ENCODE measurements at regions not wholly inside any gene's neighbourhood (a gene's known extent, or its start where the extent isn't known, plus 50 kb on each side); places are given as distances from the start of the nearest gene placed in this dataset.
"Not testable (repeated sequence)": the region's sequence is repeated elsewhere in the genome, so short reads cannot be mapped to it uniquely, and the experiment has no call there.

DNA sequence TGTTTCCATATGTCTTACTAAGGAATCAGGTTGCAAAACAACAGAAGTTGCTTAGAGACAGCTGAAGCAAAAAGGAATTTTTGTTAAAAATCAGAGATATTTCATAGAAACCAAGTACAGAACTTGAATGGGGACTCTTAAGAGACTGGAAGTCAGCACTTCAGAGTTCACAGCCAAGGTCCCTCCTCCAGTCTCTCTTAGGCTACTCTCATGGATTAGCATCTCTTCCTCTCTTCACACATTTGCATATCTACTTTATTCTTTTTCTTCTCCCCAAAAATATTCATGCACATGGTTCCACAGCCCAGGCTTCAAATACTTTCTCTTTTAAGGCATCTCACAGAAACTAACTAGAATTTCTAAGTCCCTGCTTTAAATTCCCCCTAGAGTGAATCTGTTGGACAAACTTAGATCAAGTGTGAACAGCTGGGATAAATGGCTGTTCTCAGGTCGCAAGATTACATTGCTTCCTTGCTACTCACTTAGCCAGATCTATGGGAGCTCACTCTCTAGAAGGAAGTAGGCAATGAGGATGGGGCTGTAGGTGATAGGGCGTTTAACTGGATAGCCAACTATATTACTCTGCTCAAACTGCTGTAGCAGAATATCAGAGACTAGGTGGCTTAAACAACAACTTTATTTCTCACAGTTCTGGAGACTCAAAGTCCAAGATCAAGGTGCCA, 73.7 kb upstream of the GALNT7 start:
- no peaks in the 10 kb centered on the region for H3K4me1 ChIP-seq
- H3K36me3 Mint-ChIP-seq = peaks cover 3% of the 10 kb centered on the region
- H3K79me2 ChIP-seq (ENCODE audit: low read depth) = no peaks in the 10 kb centered on the region
- no peak for TF ChIP-seq EZH2 (IDR thresholded peaks at IDR 0.05)
- no peak for TF ChIP-seq EZH2phosphoT487 (IDR thresholded peaks at IDR 0.05)
- TF ChIP-seq, protein P1, sequence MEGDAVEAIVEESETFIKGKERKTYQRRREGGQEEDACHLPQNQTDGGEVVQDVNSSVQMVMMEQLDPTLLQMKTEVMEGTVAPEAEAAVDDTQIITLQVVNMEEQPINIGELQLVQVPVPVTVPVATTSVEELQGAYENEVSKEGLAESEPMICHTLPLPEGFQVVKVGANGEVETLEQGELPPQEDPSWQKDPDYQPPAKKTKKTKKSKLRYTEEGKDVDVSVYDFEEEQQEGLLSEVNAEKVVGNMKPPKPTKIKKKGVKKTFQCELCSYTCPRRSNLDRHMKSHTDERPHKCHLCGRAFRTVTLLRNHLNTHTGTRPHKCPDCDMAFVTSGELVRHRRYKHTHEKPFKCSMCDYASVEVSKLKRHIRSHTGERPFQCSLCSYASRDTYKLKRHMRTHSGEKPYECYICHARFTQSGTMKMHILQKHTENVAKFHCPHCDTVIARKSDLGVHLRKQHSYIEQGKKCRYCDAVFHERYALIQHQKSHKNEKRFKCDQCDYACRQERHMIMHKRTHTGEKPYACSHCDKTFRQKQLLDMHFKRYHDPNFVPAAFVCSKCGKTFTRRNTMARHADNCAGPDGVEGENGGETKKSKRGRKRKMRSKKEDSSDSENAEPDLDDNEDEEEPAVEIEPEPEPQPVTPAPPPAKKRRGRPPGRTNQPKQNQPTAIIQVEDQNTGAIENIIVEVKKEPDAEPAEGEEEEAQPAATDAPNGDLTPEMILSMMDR (IDR thresholded peaks at IDR 0.05) = no peak
- H3F3A ChIP-seq (ENCODE audit: low read depth) = no peaks in the 10 kb centered on the region
- H3K36me3 ChIP-seq = no peaks in the 10 kb centered on the region
- no peak overlapping the region for H3K27ac ChIP-seq
- H3K9me3 ChIP-seq (ENCODE audit: low read depth) = no peaks in the 10 kb centered on the region
- no peaks in the 10 kb centered on the region for H3K4me1 Mint-ChIP-seq
- peaks cover 4% of the 10 kb centered on the region for H3K9me3 Mint-ChIP-seq
- no peak overlapping the region for H3K4me3 Mint-ChIP-seq
- H3K27me3 ChIP-seq = no peaks in the 10 kb centered on the region
- H4K20me1 ChIP-seq (ENCODE audit: low read depth) = no peaks in the 10 kb centered on the region
- DNase-seq (ENCODE audit: low spot score) = no peak
- H3K27me3 Mint-ChIP-seq (ENCODE audit: insufficient read depth, low read depth) = peaks cover 1% of the 10 kb centered on the region
- H3K4me3 ChIP-seq = no peak overlapping the region
- no peak overlapping the region for H3K27ac Mint-ChIP-seq
- no peak overlapping the region for H3K4me2 ChIP-seq
- H3K9ac ChIP-seq = no peak overlapping the region
- no peak overlapping the region for H2AFZ ChIP-seq (replicated peaks)

DNA sequence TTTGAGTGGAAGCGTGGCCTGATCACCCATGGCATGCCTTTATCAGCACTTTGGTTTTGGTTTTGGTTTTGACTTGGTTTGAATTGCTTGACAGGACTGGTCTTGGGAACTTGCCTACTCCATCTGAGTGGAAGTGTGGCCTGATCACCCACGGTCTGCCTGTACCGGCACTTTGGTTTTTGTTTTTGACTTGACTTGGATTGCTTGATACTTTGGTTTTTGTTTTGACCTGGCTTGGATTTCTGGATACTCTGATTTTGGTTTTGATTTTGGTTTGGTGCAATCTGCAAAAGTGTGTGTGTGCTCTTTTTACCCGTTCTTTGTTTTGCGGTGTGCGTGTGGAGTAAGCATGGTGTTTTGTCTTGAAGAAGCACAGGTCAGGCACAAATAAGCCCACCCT, 69.2 kb upstream of the GALNT7 start:
- not testable (repeated sequence) for H4K20me1 ChIP-seq (ENCODE audit: low read depth); H3K4me1 ChIP-seq; H3K4me3 ChIP-seq; H3F3A ChIP-seq (ENCODE audit: low read depth); H3K9me3 ChIP-seq (ENCODE audit: low read depth); H2AFZ ChIP-seq (replicated peaks); DNase-seq (ENCODE audit: low spot score); H3K27ac ChIP-seq; H3K9me3 Mint-ChIP-seq; H3K9ac ChIP-seq; H3K27ac Mint-ChIP-seq; H3K4me3 Mint-ChIP-seq; H3K4me2 ChIP-seq; H3K27me3 Mint-ChIP-seq (ENCODE audit: insufficient read depth, low read depth); H3K27me3 ChIP-seq; H3K79me2 ChIP-seq (ENCODE audit: low read depth); H3K4me1 Mint-ChIP-seq; H3K36me3 ChIP-seq; H3K36me3 Mint-ChIP-seq

DNA sequence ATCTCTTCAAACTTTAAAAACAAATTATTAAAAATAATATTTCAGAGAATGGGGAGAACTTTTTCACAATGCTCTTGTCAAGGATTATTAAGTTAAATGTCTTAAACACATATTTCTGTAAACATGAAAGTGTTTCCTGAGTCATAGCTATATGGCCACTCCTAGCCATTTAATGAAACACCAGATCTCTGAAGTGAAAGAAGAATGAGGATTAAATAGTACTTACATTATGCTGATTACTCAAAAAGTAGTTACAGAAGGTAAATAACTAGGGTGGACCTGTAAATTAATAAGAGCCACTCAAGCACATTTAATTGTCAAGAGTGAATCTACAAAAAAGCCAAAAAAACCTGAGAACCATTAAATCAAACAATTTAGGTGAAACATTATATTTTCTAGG, 57.6 kb upstream of the GALNT7 start:
- no peak for DNase-seq (ENCODE audit: low spot score)
- no peak overlapping the region for H3K9ac ChIP-seq
- H3K36me3 ChIP-seq = no peaks in the 10 kb centered on the region
- no peaks in the 10 kb centered on the region for H3K36me3 Mint-ChIP-seq
- H3F3A ChIP-seq (ENCODE audit: low read depth) = no peaks in the 10 kb centered on the region
- H3K27ac ChIP-seq = no peak overlapping the region
- H3K27me3 Mint-ChIP-seq (ENCODE audit: insufficient read depth, low read depth) = peaks cover 3% of the 10 kb centered on the region
- H3K9me3 Mint-ChIP-seq = no peaks in the 10 kb centered on the region
- no peaks in the 10 kb centered on the region for H4K20me1 ChIP-seq (ENCODE audit: low read depth)
- no peaks in the 10 kb centered on the region for H3K4me1 Mint-ChIP-seq
- H3K4me3 Mint-ChIP-seq = no peak overlapping the region
- no peaks in the 10 kb centered on the region for H3K9me3 ChIP-seq (ENCODE audit: low read depth)
- no peak overlapping the region for H2AFZ ChIP-seq (replicated peaks)
- peaks cover 6% of the 10 kb centered on the region for H3K4me1 ChIP-seq
- H3K79me2 ChIP-seq (ENCODE audit: low read depth) = no peaks in the 10 kb centered on the region
- no peaks in the 10 kb centered on the region for H3K27me3 ChIP-seq
- H3K27ac Mint-ChIP-seq = no peak overlapping the region
- no peak overlapping the region for H3K4me2 ChIP-seq
- no peak overlapping the region for H3K4me3 ChIP-seq
- no peak for TF ChIP-seq EZH2phosphoT487 (IDR thresholded peaks at IDR 0.05)
- TF ChIP-seq, protein P1 (IDR thresholded peaks at IDR 0.05) = no peak
- TF ChIP-seq EZH2 (IDR thresholded peaks at IDR 0.05) = no peak

DNA sequence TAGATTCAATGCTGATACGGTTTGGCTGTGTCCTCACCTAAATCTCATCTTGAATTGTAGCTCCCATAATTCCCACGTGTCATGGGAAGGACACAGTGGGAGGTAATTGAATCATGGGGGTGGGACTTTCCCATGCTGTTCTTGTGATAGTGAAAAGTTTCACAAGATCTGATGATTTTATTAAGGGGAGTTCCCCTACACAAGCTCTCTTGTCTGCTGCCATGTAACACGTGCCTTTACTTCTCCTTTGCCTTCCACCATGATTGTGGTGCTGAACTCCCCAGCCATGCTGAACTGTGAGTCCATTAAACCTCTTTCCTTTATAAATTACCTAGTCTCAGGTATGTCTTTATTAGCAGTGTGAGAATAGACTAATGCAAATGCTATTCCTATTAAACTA, 51.2 kb upstream of the GALNT7 start:
- H3K36me3 ChIP-seq; H3K36me3 Mint-ChIP-seq; H3K4me2 ChIP-seq; H3K9ac ChIP-seq; H3K9me3 Mint-ChIP-seq; H2AFZ ChIP-seq (replicated peaks); DNase-seq (ENCODE audit: low spot score); H3K27ac ChIP-seq; H3K27me3 Mint-ChIP-seq (ENCODE audit: insufficient read depth, low read depth); H3K9me3 ChIP-seq (ENCODE audit: low read depth); H3K27ac Mint-ChIP-seq; H3K79me2 ChIP-seq (ENCODE audit: low read depth); H3K4me3 ChIP-seq; H3F3A ChIP-seq (ENCODE audit: low read depth); H3K27me3 ChIP-seq; H3K4me1 ChIP-seq; H3K4me1 Mint-ChIP-seq; H3K4me3 Mint-ChIP-seq; H4K20me1 ChIP-seq (ENCODE audit: low read depth): not testable (repeated sequence)
